ENCODE measurements at regions not wholly inside any gene's neighbourhood (a gene's known extent, or its start where the extent isn't known, plus 50 kb on each side); places are given as distances from the start of the nearest gene placed in this dataset.

DNA sequence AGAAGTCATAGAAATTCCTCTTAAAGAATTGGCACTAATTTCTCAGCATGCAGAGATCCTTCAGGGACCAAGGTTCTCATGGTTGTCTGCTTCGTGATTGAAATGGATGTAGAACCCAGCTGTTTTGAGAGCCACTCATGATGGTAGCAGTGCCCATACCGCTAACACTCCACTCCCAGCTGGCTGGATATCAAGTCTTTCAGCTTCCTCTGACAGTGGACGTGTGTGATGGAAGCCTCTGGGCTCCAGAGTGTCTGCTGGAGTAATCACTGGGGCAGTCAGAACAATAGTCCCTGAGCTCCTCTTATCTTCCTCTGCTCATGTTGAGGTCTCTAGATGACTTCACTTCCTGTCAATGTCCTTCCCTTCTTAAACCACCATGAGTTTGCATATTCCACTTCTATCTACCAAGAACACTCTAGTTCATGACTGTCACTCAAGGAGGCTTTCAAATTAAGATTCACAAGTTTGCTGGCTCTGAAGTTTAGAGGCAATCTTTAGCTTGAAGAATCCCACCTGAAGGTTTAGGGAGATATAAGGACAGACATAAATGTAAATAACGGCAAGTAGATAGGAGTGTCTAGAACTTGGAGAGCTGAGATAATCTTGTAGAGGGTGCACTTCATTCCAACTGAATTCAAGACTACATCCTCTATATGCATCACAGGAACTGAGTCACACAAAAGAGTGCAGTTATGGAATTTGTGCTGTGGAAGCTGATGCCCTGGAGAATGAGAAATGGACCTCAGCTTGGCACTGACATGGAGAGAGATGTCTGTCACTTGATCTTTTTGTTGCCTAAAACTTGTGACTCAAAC is 64.5 kb upstream of the WDR1 start:
- intact Hi-C loops (cut with DNase I), result no loop called here
- Histone ChIP-seq H3K27me3 (no peaks in the 10 kb centered on the region), H3K36me3 (no peaks in the 10 kb centered on the region), H3K27ac (no peak overlapping the region), H3K4me1 (no peaks in the 10 kb centered on the region), H3K9me3 (no peaks in the 10 kb centered on the region), H3K4me3 (no peak overlapping the region)
- TF ChIP-seq POLR2A (IDR thresholded peaks at IDR 0.05), result no peak
- TF ChIP-seq, protein P1, sequence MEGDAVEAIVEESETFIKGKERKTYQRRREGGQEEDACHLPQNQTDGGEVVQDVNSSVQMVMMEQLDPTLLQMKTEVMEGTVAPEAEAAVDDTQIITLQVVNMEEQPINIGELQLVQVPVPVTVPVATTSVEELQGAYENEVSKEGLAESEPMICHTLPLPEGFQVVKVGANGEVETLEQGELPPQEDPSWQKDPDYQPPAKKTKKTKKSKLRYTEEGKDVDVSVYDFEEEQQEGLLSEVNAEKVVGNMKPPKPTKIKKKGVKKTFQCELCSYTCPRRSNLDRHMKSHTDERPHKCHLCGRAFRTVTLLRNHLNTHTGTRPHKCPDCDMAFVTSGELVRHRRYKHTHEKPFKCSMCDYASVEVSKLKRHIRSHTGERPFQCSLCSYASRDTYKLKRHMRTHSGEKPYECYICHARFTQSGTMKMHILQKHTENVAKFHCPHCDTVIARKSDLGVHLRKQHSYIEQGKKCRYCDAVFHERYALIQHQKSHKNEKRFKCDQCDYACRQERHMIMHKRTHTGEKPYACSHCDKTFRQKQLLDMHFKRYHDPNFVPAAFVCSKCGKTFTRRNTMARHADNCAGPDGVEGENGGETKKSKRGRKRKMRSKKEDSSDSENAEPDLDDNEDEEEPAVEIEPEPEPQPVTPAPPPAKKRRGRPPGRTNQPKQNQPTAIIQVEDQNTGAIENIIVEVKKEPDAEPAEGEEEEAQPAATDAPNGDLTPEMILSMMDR (IDR thresholded peaks at IDR 0.05), result no peak
- 26% methylated on average over 3 of the region's 4 CpGs for WGBS (ENCODE audit: insufficient coverage, low coverage, low lambda C conversion rate, missing lambda C conversion rate)
- DNase-seq, result no peak
- peak; percentile 73 to 87 (median 78) for ATAC-seq

DNA sequence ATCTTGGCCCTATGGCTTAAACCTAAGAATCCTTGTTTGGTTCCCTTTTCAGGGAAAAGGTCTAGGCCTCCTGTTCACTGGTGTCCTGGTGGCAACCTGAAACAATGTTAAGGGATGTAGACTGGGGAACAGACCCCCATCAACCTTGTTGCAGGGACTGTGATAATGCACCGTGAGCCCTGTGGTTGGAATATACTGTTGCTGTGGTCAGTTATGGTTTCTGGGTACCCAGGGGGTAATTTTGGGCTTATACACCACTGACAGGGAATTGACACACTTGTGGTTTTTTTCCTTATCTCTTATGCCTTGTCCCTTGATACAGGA is 64.0 kb upstream of the WDR1 start:
- Histone ChIP-seq H3K4me3 (no peak overlapping the region), H3K9me3 (no peaks in the 10 kb centered on the region), H3K36me3 (no peaks in the 10 kb centered on the region), H3K27ac (no peak overlapping the region), H3K27me3 (no peaks in the 10 kb centered on the region), H3K4me1 (no peaks in the 10 kb centered on the region)
- intact Hi-C loops (cut with DNase I), result no loop called here
- WGBS (ENCODE audit: insufficient coverage, low coverage, low lambda C conversion rate, missing lambda C conversion rate), result 57% methylated on average over 1 of the region's 1 CpG
- TF ChIP-seq, protein P1 (IDR thresholded peaks at IDR 0.05), result no peak
- no peak for TF ChIP-seq POLR2A (IDR thresholded peaks at IDR 0.05)
- DNase-seq, result no peak
- no peak for ATAC-seq

DNA sequence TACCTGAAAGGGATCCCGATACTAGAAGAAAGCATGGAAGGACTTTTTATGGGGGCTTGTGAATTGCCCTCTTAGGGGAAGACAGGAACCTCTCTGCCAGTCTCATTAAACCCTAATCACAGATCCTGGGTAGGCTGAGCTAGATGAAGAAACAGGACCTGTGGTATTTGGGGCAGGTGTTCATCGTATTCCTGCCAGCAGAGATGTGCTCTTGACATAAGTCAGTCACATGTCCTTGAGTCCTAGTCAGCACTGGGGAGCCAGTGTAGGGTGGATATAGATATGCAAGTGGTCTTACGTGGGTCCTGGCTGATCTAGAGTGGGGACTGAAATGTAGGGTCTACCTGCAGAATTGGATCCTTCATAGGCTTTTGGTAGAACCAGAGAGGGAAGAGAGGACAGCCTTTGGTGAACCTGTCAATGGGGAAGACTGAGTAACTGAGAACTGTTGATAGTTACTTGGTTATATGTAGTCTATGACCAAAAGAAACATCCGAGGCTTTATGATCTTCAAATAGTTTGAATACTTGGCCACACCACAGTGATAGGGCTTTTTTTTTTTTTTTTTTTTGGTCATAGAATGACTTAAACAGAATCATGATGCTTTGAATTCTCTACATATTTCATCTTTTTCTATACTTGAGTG is 63.5 kb upstream of the WDR1 start:
- DNase-seq (no peak), ATAC-seq (no peak)
- WGBS (ENCODE audit: insufficient coverage, low coverage, low lambda C conversion rate, missing lambda C conversion rate), result 83% methylated on average over 4 of the region's 4 CpGs
- no peaks in the 10 kb centered on the region for H3K4me1 ChIP-seq
- H3K4me3 ChIP-seq, result no peak overlapping the region
- intact Hi-C loops (cut with DNase I), result no loop called here
- no peak for TF ChIP-seq POLR2A (IDR thresholded peaks at IDR 0.05)
- TF ChIP-seq, protein P1 (IDR thresholded peaks at IDR 0.05), result no peak
- no peak overlapping the region for H3K27ac ChIP-seq
- no peaks in the 10 kb centered on the region for H3K27me3 ChIP-seq
- H3K36me3 ChIP-seq, result no peaks in the 10 kb centered on the region
- H3K9me3 ChIP-seq, result no peaks in the 10 kb centered on the region

DNA sequence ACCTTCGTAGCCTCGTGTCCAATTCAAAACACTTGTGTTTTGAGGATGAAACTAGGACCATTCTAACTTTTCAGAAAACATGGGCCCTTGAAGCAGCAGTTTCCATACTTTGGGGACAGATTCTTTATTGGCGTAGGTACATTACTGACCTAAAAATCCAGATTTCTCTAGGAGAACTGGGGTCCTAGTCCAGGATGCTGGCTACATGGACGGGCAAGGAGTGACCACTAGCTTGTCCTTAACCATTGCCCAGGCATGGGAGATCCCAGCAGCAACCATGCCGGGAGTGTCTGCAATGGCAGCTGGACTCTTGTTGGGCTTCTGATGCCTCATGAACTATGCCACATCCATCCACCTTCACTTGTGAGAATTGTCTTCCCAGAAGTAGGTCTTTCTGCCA is 62.2 kb upstream of the WDR1 start:
- Histone ChIP-seq H3K4me1 (peaks cover 0 to 6% (median 2%) of the 10 kb centered on the region in 4 donors), H3K27me3 (no peaks in the 10 kb centered on the region), H3K4me3 (no peak overlapping the region), H3K36me3 (no peaks in the 10 kb centered on the region), H3K27ac (no peak overlapping the region), H3K9me3 (no peaks in the 10 kb centered on the region)
- ATAC-seq (no peak), DNase-seq (no peak)
- 79% methylated on average over 4 of the region's 5 CpGs for WGBS (ENCODE audit: insufficient coverage, low coverage, low lambda C conversion rate, missing lambda C conversion rate)
- intact Hi-C loops (cut with DNase I), result no loop called here
- no peak for TF ChIP-seq POLR2A (IDR thresholded peaks at IDR 0.05)
- TF ChIP-seq, protein P1 (IDR thresholded peaks at IDR 0.05), result no peak
